ENCODE measurements at regions not wholly inside any gene's neighbourhood (a gene's known extent, or its start where the extent isn't known, plus 50 kb on each side); places are given as distances from the start of the nearest gene placed in this dataset.

DNA sequence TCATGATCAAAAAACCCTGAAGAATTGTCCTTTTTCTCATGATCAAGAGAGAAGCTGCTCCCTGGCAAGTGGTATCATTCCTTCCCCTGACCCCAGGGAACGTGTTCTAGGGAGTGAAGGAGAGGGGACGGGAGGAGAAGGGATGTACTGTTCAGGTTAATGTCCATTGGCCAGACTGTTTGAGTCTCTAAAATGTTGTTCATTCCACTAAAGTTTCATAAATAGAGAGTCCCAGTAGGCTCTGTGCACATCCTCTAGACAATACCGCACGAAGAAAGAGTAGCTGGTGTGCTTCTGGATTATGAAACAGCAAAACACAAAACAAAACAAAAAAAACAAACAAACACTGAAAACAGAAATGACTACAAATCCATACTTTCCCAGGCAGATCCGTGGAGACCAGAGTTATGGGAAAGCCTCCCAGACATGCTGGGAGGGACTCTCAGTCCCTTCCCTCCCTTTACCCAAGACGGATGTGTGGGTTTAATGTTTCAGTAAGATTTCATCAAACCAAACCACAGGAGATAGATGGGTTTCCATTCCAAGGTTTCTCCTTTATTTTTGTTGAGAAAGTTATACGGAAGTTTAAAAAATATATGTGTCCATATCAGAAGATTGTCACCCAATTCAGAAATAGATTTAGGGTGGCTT lies 66.5 kb upstream of the TNS3 start:
- H3K27ac ChIP-seq (ENCODE audit: low read depth, low read length), result no peak overlapping the region
- H3K4me1 ChIP-seq (ENCODE audit: insufficient read depth, low read length), result no peaks in the 10 kb centered on the region
- H3K9ac ChIP-seq (ENCODE audit: low read length), result no peak overlapping the region
- no peak overlapping the region for H3K4me3 ChIP-seq (ENCODE audit: low read depth in 1 of 2, low read length in 2 of 2)
- H3K27me3 ChIP-seq (ENCODE audit: control insufficient read depth in 1 of 2, insufficient read depth in 2 of 2, low read length in 2 of 2), result no peaks in the 10 kb centered on the region
- no peaks in the 10 kb centered on the region for H3K9me3 ChIP-seq (ENCODE audit: low read length)
- H3K36me3 ChIP-seq (ENCODE audit: insufficient read depth, low read length), result no peaks in the 10 kb centered on the region

DNA sequence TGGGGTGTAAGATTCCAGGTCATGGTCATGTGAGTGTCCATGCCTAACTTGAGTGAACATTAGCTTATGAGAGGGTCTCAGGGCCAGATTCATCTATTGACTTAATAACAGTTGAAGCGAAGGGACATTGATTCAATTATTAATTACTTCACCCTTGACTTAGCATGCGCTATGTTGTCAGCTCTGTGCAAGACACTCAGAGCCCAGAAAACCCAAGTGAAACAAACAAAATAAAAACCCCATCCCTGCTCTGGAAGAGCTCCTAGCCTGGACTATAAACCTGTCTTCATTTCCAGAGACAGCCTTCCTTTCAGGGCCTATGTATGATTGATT lies 66.0 kb upstream of the TNS3 start:
- Histone ChIP-seq H3K9ac (ENCODE audit: low read length) (no peak overlapping the region), H3K4me1 (ENCODE audit: insufficient read depth, low read length) (no peaks in the 10 kb centered on the region), H3K9me3 (ENCODE audit: low read length) (no peaks in the 10 kb centered on the region), H3K4me3 (ENCODE audit: low read depth in 1 of 2, low read length in 2 of 2) (no peak overlapping the region), H3K36me3 (ENCODE audit: insufficient read depth, low read length) (no peaks in the 10 kb centered on the region), H3K27ac (ENCODE audit: low read depth, low read length) (no peak overlapping the region), H3K27me3 (ENCODE audit: control insufficient read depth in 1 of 2, insufficient read depth in 2 of 2, low read length in 2 of 2) (no peaks in the 10 kb centered on the region)

DNA sequence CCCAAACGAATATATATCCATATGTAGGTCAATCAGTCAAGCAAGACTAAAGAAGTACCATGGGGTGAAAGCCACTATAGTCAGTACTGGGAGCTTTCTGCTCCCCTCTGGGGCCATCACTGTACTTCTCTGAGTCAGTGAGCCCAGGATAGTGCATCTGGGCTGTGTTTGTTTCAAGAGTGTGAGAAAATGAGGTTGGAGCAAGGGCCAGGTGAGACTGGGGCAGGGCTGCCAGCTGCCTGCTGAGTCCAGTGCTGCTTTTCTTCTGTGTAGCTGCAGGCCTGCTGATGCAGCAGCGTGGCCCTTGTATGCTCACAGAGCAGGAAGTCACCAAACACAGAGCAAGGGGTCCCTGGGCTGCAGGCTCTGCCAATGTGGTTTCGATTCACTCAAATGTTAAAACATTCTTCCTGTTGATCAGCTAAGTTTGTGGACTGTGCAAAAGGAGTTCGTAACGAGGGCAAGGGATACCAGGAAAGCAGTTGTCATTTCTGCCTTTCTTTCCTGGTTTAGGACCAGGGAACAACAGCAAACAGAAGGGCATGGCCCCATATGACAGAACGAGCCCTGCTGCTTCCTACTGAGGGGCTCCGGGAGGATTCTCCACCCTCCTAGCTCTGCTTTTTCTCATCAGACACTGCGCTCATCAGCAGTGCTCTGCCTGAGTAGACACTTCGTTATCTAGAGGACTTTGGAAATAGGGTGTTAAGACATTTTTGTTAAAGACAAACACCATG lies 65.4 kb upstream of the TNS3 start:
- Histone ChIP-seq H3K36me3 (ENCODE audit: insufficient read depth, low read length) (no peaks in the 10 kb centered on the region), H3K27ac (ENCODE audit: low read depth, low read length) (no peak overlapping the region), H3K9ac (ENCODE audit: low read length) (no peak overlapping the region), H3K4me3 (ENCODE audit: low read depth in 1 of 2, low read length in 2 of 2) (no peak overlapping the region), H3K4me1 (ENCODE audit: insufficient read depth, low read length) (no peaks in the 10 kb centered on the region), H3K9me3 (ENCODE audit: low read length) (no peaks in the 10 kb centered on the region), H3K27me3 (ENCODE audit: control insufficient read depth in 1 of 2, insufficient read depth in 2 of 2, low read length in 2 of 2) (no peaks in the 10 kb centered on the region)

DNA sequence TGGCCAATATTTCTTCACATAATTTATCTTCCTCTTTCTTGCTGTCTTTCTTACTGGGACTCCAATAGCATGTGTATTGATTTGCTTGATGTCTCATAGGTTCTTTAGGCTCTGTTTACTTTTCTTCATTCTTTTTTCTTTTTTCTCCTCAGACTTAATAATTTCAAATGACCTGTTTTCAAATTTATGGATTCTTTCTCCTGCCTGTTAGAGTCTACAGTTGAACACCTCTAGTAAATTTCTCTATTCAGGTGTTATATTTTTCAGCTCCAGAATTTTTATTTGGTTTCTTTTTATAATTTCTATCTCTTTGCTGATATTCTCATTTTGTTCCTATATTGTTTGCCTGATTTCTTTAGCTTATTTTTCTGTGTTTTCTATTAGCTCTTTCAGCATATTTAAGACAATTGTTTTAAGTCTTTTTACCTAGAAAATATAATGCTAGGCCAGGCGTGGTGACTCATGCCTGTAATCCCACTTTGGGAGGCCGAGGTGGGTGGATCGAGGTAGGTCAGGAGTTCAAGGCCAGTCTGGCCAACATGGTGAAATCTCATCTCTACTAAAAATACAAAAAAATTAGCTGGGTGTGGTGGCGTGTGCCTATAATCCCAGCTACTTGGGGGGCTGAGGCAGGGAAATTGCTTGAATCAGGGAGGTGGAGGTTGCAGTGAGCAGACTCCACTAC lies 61.9 kb upstream of the TNS3 start:
- no peak overlapping the region for H3K9ac ChIP-seq (ENCODE audit: low read length)
- H3K27me3 ChIP-seq (ENCODE audit: control insufficient read depth in 1 of 2, insufficient read depth in 2 of 2, low read length in 2 of 2), result no peaks in the 10 kb centered on the region
- no peaks in the 10 kb centered on the region for H3K36me3 ChIP-seq (ENCODE audit: insufficient read depth, low read length)
- no peaks in the 10 kb centered on the region for H3K9me3 ChIP-seq (ENCODE audit: low read length)
- H3K27ac ChIP-seq (ENCODE audit: low read depth, low read length), result no peak overlapping the region
- no peak overlapping the region for H3K4me3 ChIP-seq (ENCODE audit: low read depth in 1 of 2, low read length in 2 of 2)
- H3K4me1 ChIP-seq (ENCODE audit: insufficient read depth, low read length), result peaks cover 20% of the 10 kb centered on the region

DNA sequence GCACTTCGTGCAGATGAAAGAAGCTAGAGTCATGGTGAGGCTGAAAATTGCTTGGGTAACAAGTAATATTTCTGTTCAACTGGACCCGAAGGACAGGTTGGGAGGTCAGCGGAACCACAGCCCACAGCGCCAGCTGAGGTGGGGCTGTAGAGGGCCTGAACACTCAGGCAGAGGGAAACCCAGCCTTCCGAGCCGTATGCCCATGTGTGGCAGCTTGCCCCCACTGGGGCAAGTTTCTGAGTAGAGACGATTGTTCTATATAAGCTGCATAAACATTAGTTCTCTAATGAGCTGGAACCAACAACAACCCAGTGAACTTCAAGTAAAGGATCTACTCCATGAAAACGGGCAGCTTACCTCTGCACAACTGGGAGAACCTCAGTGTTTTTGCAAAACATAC lies 58.4 kb upstream of the TNS3 start:
- Histone ChIP-seq H3K9me3 (ENCODE audit: low read length) (no peaks in the 10 kb centered on the region), H3K27ac (ENCODE audit: low read depth, low read length) (no peak overlapping the region), H3K4me3 (ENCODE audit: low read depth in 1 of 2, low read length in 2 of 2) (no peak overlapping the region), H3K4me1 (ENCODE audit: insufficient read depth, low read length) (peaks cover 54% of the 10 kb centered on the region), H3K9ac (ENCODE audit: low read length) (no peak overlapping the region), H3K36me3 (ENCODE audit: insufficient read depth, low read length) (no peaks in the 10 kb centered on the region), H3K27me3 (ENCODE audit: control insufficient read depth in 1 of 2, insufficient read depth in 2 of 2, low read length in 2 of 2) (no peaks in the 10 kb centered on the region)

DNA sequence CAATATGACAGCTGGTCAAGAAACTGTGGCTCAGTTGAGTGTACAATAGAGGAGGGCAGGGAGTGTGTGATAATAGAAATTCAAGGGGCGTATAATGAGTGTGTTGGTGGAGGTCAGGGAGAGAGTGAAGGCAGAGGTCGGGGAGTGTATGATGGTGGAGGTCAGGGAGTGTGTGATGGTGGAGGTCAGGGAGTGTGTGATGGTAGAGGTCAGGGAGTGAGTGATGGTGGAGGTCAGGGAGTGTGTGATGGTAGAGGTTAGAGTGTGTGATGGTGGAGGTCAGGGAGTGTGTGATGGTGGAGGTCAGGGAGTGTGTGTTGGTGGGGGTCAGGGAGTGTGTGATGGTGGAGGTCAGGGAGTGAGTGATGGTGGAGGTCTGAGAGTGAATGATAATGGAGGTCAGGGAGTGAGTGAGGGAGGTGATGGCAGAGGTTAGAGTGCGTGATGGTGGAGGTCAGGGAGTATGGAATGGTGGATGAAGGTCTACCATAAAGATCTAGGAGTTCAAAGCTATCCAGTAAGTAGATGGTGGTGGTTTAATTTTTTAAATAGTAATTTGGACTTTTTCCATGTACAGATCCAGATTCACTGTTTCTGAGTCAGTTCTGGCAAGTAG lies 57.7 kb upstream of the TNS3 start:
- Histone ChIP-seq H3K36me3 (ENCODE audit: insufficient read depth, low read length) (no peaks in the 10 kb centered on the region), H3K4me3 (ENCODE audit: low read depth in 1 of 2, low read length in 2 of 2) (no peak overlapping the region), H3K9me3 (ENCODE audit: low read length) (no peaks in the 10 kb centered on the region), H3K4me1 (ENCODE audit: insufficient read depth, low read length) (peaks cover 60% of the 10 kb centered on the region), H3K9ac (ENCODE audit: low read length) (no peak overlapping the region), H3K27me3 (ENCODE audit: control insufficient read depth in 1 of 2, insufficient read depth in 2 of 2, low read length in 2 of 2) (no peaks in the 10 kb centered on the region), H3K27ac (ENCODE audit: low read depth, low read length) (no peak overlapping the region)

DNA sequence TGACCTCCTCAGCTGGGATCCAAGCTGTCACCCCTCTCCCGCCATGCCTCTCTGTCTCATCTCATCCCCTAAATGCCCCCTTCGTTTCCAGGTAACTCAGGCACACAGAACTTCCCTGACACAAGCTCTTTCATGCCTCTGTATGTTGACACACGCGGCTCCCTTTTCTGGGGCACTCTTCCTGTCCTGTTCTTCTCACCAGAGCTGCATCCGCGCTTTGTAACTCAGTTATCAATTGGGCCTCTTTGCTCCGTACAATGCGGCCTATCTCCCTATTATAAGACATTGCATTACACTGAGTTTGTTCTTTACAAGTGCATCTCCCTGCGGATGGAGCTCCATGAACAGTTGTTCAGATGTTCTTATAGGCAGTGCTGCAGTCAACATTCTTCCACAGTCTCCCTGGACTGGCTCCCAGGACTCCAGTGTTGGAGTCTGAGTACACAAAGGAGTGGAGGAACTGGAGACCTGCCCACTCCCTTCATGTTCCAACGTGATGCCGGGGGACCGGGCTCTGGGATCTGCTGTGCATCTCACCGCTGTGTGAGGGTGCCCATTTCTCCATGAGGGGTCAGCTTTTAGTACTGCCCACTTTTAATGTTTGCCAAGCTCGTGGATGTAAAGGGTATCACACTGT lies 56.9 kb upstream of the TNS3 start:
- peaks cover 68% of the 10 kb centered on the region for H3K4me1 ChIP-seq (ENCODE audit: insufficient read depth, low read length)
- no peaks in the 10 kb centered on the region for H3K9me3 ChIP-seq (ENCODE audit: low read length)
- no peak overlapping the region for H3K4me3 ChIP-seq (ENCODE audit: low read depth in 1 of 2, low read length in 2 of 2)
- no peak overlapping the region for H3K27ac ChIP-seq (ENCODE audit: low read depth, low read length)
- H3K27me3 ChIP-seq (ENCODE audit: control insufficient read depth in 1 of 2, insufficient read depth in 2 of 2, low read length in 2 of 2), result no peaks in the 10 kb centered on the region
- H3K36me3 ChIP-seq (ENCODE audit: insufficient read depth, low read length), result no peaks in the 10 kb centered on the region
- H3K9ac ChIP-seq (ENCODE audit: low read length), result no peak overlapping the region

DNA sequence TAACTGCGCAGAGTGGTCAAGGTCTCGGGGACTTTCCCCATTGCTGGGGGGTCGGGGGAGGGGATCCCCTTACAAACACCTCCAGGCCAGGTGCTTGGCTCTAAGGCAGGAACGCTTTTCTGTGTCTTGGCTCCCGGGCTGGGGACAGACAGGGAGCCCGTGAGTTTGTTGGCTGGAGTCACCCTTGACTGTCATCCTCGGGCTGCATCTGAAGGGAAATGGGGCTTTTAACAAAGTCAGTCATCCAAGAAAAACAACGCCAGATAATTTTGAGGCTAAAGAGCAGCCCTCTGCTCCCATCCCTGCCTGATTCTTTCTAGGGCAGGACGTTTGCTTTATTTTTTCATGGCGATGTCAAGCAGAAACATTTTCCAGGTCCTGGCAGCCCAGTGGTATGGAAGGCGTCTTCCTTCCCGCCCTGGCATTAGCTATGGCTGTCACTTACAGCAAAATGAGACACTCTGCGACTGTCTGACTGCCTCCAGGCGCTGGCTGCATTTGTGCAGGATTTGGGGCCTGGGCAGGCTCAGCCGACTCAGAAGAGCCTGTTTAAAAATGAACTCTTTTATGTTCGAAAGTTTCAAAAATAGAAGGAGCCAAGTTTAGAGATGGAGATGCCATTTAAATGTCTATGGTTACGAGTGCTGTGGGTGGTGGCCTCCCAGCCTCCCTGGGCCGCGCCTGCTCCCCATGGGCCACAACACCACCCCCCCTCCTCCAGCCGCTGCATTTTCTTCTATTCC lies 54.7 kb upstream of the TNS3 start:
- Histone ChIP-seq H3K4me3 (ENCODE audit: low read depth in 1 of 2, low read length in 2 of 2) (peak overlapping the region in 1 of 2 donors; percentile 9), H3K27ac (ENCODE audit: low read depth, low read length) (peak overlapping the region; percentile 62), H3K27me3 (ENCODE audit: control insufficient read depth in 1 of 2, insufficient read depth in 2 of 2, low read length in 2 of 2) (no peaks in the 10 kb centered on the region), H3K36me3 (ENCODE audit: insufficient read depth, low read length) (no peaks in the 10 kb centered on the region), H3K4me1 (ENCODE audit: insufficient read depth, low read length) (peaks cover 70% of the 10 kb centered on the region), H3K9ac (ENCODE audit: low read length) (no peak overlapping the region), H3K9me3 (ENCODE audit: low read length) (no peaks in the 10 kb centered on the region)

DNA sequence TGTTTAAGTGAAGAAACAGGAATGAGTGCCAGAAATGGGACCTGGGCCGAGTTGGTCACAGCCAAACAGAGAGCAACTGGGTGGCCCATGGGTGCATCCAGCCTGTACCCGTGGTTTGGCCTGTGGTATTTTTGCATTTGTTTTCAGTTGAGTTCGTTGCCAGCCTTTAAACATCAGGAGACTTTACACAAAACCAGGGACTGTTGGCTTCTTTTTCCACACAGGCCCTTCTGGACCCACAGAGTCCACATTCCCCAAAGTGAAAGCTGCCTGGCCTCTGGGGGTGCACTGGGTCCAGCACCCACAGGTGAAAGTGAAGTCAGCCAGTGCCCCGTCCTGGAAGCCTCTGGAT lies 54.1 kb upstream of the TNS3 start:
- Histone ChIP-seq H3K36me3 (ENCODE audit: insufficient read depth, low read length) (no peaks in the 10 kb centered on the region), H3K4me3 (ENCODE audit: low read depth in 1 of 2, low read length in 2 of 2) (peak overlapping the region in 1 of 2 donors; percentile 9), H3K27ac (ENCODE audit: low read depth, low read length) (peak overlapping the region; percentile 62), H3K27me3 (ENCODE audit: control insufficient read depth in 1 of 2, insufficient read depth in 2 of 2, low read length in 2 of 2) (no peaks in the 10 kb centered on the region), H3K9me3 (ENCODE audit: low read length) (no peaks in the 10 kb centered on the region), H3K9ac (ENCODE audit: low read length) (no peak overlapping the region), H3K4me1 (ENCODE audit: insufficient read depth, low read length) (peaks cover 69% of the 10 kb centered on the region)

DNA sequence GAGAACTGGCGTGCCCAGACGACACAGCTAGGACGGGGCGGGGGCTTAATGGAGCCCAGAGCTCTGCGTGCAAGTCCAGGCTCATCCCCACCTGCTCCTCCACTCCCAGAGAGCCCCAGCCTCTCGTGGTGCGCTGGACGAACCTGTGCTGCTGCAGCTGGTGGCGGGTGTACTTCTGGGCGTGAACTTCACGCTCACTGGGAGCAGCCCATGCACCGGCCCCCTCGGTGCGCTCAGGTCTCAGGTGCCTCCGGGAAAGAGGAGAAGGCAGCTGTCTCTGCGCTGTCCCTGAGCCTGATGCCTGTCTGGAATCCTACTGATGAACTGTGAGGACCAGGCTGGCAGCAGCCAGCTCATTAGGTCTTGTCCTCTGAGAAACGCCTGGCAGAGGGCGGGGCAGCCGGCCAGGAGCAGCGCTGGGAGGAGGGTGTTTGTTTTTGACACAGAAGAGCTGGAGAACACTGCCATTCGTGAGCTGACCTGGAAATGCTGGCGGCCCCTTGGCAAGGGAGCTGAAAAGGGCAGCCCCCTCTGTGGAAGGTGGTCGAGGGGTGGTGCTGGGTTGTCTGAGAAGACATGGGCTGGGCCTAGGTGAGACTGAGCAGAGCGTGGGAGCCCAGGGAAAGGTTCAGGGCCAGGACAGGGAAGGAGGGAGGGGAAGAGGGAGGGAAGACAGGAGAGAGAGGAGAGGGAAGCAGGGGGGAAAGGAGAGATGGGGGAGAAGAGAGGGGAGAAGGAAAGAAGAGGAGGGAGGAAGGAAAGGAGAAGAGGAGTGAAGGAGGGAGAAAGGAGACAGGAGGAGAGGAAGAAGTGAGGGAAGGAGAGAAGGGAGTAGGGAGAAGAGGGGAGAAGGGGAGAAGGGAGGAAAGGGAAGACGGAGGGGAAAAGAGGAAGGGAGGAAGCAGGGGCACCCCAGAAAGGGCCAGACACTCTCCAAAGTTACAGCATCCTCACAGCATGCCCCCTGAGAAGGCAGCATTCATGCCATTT lies 53.5 kb upstream of the TNS3 start:
- H3K9me3 ChIP-seq (ENCODE audit: low read length), result no peaks in the 10 kb centered on the region
- H3K36me3 ChIP-seq (ENCODE audit: insufficient read depth, low read length), result no peaks in the 10 kb centered on the region
- H3K27ac ChIP-seq (ENCODE audit: low read depth, low read length), result peak overlapping the region; percentile 62
- no peak overlapping the region for H3K9ac ChIP-seq (ENCODE audit: low read length)
- H3K4me1 ChIP-seq (ENCODE audit: insufficient read depth, low read length), result peaks cover 62% of the 10 kb centered on the region
- H3K27me3 ChIP-seq (ENCODE audit: control insufficient read depth in 1 of 2, insufficient read depth in 2 of 2, low read length in 2 of 2), result no peaks in the 10 kb centered on the region
- no peak overlapping the region for H3K4me3 ChIP-seq (ENCODE audit: low read depth in 1 of 2, low read length in 2 of 2)
